LNCaP clone FGC (cell line): ENCODE measurements at regions not wholly inside any gene's neighbourhood (a gene's known extent, or its start where the extent isn't known, plus 50 kb on each side); places are given as distances from the start of the nearest gene placed in this dataset.

ENCODE experiments used
- DNase-seq: peaks from one replicate; pipeline ENCODE4 v3.0.0-alpha.2; 2011; ENCODE audit warnings: low read depth
- H3K4me3 ChIP-seq: 2 replicates; pipeline ENCODE4 v1.5.1; 2011; ENCODE audit warnings: mild to moderate bottlenecking, low read depth, low read length, control low read depth
- CTCF ChIP-seq: IDR thresholded peaks from 2 replicates; pipeline ENCODE4 v1.5.1; 2012; ENCODE audit warnings: mild to moderate bottlenecking; ENCODE audit not compliant: control insufficient read depth, insufficient read depth; ENCODE audit errors: extremely low read depth

DNA sequence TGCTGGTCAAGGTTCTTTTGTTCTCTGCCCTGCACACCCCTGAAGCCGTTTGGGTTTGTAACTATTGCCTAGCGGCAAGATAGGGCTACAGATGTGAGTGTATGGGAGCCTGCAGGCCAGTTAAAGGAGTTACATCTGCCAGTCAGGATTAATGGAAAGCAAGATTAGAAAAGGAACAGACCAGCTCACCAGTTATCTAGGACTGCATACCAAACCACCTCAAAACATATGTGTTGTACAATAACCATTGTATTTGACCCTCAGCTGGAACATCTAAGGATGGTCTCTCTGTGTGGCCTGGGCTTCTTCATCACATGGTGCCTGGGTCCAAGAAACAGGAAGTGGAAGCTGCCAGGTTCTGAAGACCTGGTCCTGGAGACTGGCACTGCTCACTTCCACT lies 52.5 kb upstream of the FBXO28 start:
- DNase-seq: no peak
- no peak for TF ChIP-seq CTCF
- H3K4me3 ChIP-seq: no peak overlapping the region

DNA sequence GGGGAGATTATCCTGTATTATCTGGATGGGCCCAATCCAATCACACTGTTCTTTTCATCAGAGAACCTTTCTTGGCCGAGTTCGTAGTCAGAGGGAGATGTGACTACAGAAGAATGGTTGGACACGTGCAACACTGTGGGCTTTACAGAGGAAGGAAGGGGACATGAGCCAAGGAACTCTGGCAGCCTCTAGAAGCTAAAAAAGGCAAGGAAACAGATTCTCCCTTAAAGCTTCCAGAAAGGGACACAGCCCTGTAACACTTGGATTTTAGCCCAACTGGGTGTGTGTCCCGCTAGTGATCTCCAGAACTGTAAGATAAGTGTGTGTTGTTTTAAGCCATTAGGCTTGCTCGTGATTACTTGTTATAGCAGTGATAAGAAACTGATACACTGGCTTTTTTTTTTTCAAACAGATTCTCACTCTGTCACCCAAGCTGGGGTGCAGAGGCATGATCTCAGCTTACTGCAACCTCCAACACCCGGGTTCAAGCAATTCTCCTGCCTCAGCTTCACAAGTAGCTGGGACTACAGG lies 53.9 kb upstream of the FBXO28 start:
- no peak overlapping the region for H3K4me3 ChIP-seq
- no peak for DNase-seq
- no peak for TF ChIP-seq CTCF

DNA sequence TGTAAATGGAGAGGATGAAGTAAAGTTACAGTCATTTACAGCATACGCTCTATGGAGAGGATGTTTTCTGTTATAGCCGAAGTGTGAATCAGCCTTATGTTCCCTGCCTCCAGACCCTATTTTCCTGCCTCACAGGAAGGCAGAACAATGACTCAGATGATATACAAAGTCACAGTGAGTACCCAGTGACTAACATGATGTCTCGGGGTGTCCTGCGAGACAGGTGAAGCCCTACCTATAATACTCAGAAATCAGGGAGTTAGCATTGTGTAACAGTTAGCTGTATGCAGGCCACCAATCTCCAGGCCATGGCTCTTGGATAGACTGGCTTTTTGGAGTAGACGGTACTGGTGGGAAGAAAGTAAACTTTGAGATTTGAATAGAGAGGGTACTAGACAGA lies 55.6 kb upstream of the FBXO28 start:
- H3K4me3 ChIP-seq: no peak overlapping the region
- TF ChIP-seq CTCF: no peak
- no peak for DNase-seq

DNA sequence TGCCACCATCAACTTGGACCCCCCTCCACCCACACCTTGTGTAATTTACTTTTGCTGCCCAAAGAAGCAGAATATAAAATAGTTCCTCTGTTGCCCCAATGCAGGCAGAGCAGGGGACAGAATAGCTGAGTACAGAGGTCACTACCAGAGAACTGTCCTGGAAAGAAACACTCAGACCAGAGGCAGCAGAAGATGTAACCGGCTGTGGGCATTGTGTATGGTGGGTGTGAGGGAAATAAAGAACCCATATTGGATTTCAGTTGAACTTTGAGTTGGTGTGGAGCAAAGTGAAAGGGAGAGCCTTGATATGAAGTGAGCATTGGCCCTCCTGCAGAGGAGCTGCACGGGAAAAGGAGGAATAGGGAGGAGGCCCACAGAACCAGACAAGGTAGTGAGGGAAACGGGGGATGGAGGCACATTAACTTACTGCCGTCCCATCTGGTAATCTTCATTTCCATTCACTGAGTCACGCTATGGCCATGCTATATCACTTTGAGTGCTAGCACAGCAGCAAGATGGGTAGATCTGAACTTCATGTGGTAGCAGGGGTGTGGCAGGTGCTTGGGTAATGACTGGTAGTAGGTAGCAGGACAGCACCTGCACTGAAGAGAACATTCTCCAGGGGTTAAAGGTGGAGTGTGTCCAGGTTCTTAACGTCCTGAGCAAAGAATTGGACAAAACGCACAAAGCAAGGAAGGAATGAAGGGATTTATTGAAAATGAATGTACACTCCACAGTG lies 56.3 kb upstream of the FBXO28 start:
- no peak for DNase-seq
- no peak overlapping the region for H3K4me3 ChIP-seq
- no peak for TF ChIP-seq CTCF

GRCh38 chr1:224054611-224055010 lies 59.3 kb upstream of the FBXO28 start:
- no peak for DNase-seq
- TF ChIP-seq CTCF: no peak
- no peak overlapping the region for H3K4me3 ChIP-seq

DNA sequence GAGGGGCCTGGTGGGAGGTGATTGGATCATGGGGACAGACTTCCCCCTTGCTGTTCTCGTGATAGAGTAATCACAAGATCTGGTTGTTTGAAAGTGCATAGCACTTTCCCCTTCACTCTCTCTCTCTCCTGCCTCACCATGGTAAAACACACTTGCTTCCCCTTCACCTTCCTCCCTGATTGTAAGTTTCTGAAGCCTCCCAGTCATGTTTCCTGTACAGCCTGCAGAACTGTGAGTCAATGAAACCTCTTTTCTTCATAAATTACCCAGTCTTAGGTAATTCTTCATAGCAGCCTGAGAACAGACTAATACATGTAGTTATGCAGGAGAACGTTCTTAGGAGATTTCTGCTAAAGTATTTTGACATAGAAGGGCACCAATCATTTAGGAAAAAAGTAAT lies 59.9 kb upstream of the FBXO28 start:
- no peak for TF ChIP-seq CTCF
- H3K4me3 ChIP-seq: no peak overlapping the region
- no peak for DNase-seq

- H3K4me3 ChIP-seq: no peak overlapping the region
- no peak for DNase-seq
- no peak for TF ChIP-seq CTCF
Measured at GRCh38 chr1:224053456-224053855, 60.5 kb upstream of the FBXO28 start.
